Pancreas (tissue), 10 donors: ENCODE measurements at regions not wholly inside any gene's neighbourhood (a gene's known extent, or its start where the extent isn't known, plus 50 kb on each side); places are given as distances from the start of the nearest gene placed in this dataset.
A peak's percentile ranks its signal among the peaks of the same experiment; 100 is the strongest.

Experiments
- ATAC-seq, 4 donors: fragments of 200-7000 bp; cut with Tn5 transposase; one replicate each; pipeline versions ENCODE4 v1.8.0 to v1.9.1; 2020; ENCODE audit warnings: mild to moderate bottlenecking in 4 of 4, moderate library complexity in 4 of 4
- DNase-seq, 6 donors: peaks; one replicate each; pipeline ENCODE4 v3.0.0-alpha.2; 2020
- FAIRE-seq: peaks from 2 replicates; lab custom pipeline; 2012; peaks lifted over from hg19 to GRCh38; lab: Jason Lieb, UNC
- H3K27ac ChIP-seq, 4 donors: fragments of 200-600 bp; sonication (generic); 1 replicate in 3 of 4; 2 replicates in 1 of 4; pipeline versions ENCODE4 v1.5.0 to v1.8.0; 2020
- H3K27me3 ChIP-seq, 4 donors: fragments of 200-600 bp; one replicate each; pipeline ENCODE4 v1.8.0; 2021
- H3K36me3 ChIP-seq, 3 donors: fragments of 200-600 bp; sonication (generic) in 1 of 3; one replicate each; pipeline versions ENCODE4 v1.5.0 to v1.8.0; 2020 to 2021
- H3K4me1 ChIP-seq, 3 donors: fragments of 200-600 bp; one replicate each; pipeline ENCODE4 v1.8.0; 2021
- H3K4me3 ChIP-seq, 4 donors: fragments of 200-600 bp; sonication (generic) in 2 of 4; one replicate each; pipeline versions ENCODE4 v1.5.0 to v1.8.0; 2020 to 2021
- H3K9me3 ChIP-seq, 4 donors: fragments of 200-600 bp; one replicate each; pipeline ENCODE4 v1.8.0; 2021
- CTCF ChIP-seq, 4 donors: fragments of 200-600 bp; sonication (generic) in 3 of 4; IDR thresholded peaks; one replicate each; pipeline versions ENCODE4 v1.5.0 to v1.8.0; 2021; ENCODE audit warnings: antibody characterized with exemption in 4 of 4
- WGBS, 2 donors: extraction: QIAGEN DNeasy Blood & Tissue Kit; methylation state at CpG; one replicate each; pipeline ENCODE4 v1.1.7; 2013; 5-methylcytosine and 5-hydroxymethylcytosine counted together
- intact Hi-C, 3 donors: fragments of 100-400 bp; cut with DNase I; formaldehyde crosslinking; loops; one replicate each; pipeline versions ENCODE4 v1.11.1 to v1.14.2; 2022
- donor health status: healthy with polysubstance abuse.
- donor health status: DM: no; HTN: no; CAD: no; lungs with moderate emphysema.
- donor health status: DM: no; HTN: no; CAD: no.
- donor health status: control.
- donor health status: control.
- donor health status: Bipolar disorder and iron deficiency.
- donor health status: DM: yes; HTN: yes; CAD: no.
- donor health status: DM: no; HTN: no; CAD: no.
- donor health status: DM: no; HTN: no; CAD: no.
- donor health status: DM: yes; HTN: yes; CAD: no.

GRCh38 chr9:75798505-75798904 is 92.0 kb upstream of the PCSK5 start:
- no peak for ATAC-seq

GRCh38 chr9:75803130-75803529 is 87.3 kb upstream of the PCSK5 start:
- no peak overlapping the region for H3K27ac ChIP-seq
- H3K36me3 ChIP-seq: no peaks in the 10 kb centered on the region
- H3K4me3 ChIP-seq: no peak overlapping the region
- no peaks in the 10 kb centered on the region for H3K4me1 ChIP-seq
- H3K27me3 ChIP-seq: no peaks in the 10 kb centered on the region
- DNase-seq (no peak), FAIRE-seq (no peak), ATAC-seq (peak in 1 of 4 donors; percentile 30)
- intact Hi-C loops: no loop called here
- H3K9me3 ChIP-seq: no peaks in the 10 kb centered on the region
- no peak for TF ChIP-seq CTCF (IDR thresholded peaks at IDR 0.05)

More at GRCh38 chr9:75798505-75798904, 92.0 kb upstream of the PCSK5 start:
- Histone ChIP-seq H3K4me1 (no peaks in the 10 kb centered on the region), H3K4me3 (no peak overlapping the region), H3K27ac (no peak overlapping the region), H3K27me3 (no peaks in the 10 kb centered on the region), H3K9me3 (no peaks in the 10 kb centered on the region), H3K36me3 (no peaks in the 10 kb centered on the region)
- WGBS, 2 donors: 63 to 86% methylated on average over 1 of the region's 1 CpG
- FAIRE-seq: no peak
- intact Hi-C loops: no loop called here
- DNase-seq: no peak
- TF ChIP-seq CTCF (IDR thresholded peaks at IDR 0.05): no peak

GRCh38 chr9:75810063-75810462 is 80.4 kb upstream of the PCSK5 start:
- Histone ChIP-seq H3K9me3 (peaks cover 0 to 9% (median 0%) of the 10 kb centered on the region in 4 donors), H3K36me3 (no peaks in the 10 kb centered on the region), H3K27ac (no peak overlapping the region), H3K27me3 (no peaks in the 10 kb centered on the region), H3K4me3 (no peak overlapping the region), H3K4me1 (no peaks in the 10 kb centered on the region)
- 8 to 20% methylated on average over 2 of the region's 2 CpGs for WGBS, 2 donors
- no peak for DNase-seq
- no peak for FAIRE-seq
- no peak for TF ChIP-seq CTCF (IDR thresholded peaks at IDR 0.05)
- intact Hi-C loops: no loop called here
- ATAC-seq: peak in 1 of 4 donors; percentile 34

- no peak for FAIRE-seq
- Histone ChIP-seq H3K36me3 (no peaks in the 10 kb centered on the region), H3K27ac (no peak overlapping the region), H3K27me3 (no peaks in the 10 kb centered on the region), H3K4me1 (no peaks in the 10 kb centered on the region), H3K4me3 (no peak overlapping the region), H3K9me3 (peaks cover 0 to 9% (median 0%) of the 10 kb centered on the region in 4 donors)
- no peak for DNase-seq
- no peak for TF ChIP-seq CTCF (IDR thresholded peaks at IDR 0.05)
- ATAC-seq: no peak
- intact Hi-C loops: no loop called here
Observed at GRCh38 chr9:75811692-75812091, 78.8 kb upstream of the PCSK5 start.

- no peak for FAIRE-seq
- TF ChIP-seq CTCF (IDR thresholded peaks at IDR 0.05): no peak
- H3K36me3 ChIP-seq: no peaks in the 10 kb centered on the region
- no peak overlapping the region for H3K4me3 ChIP-seq
- H3K27ac ChIP-seq: no peak overlapping the region
- 53 to 67% methylated on average over 2 of the region's 2 CpGs for WGBS, 2 donors
- ATAC-seq: no peak
- no peaks in the 10 kb centered on the region for H3K27me3 ChIP-seq
- intact Hi-C loops: no loop called here
- peaks cover 0 to 9% (median 0%) of the 10 kb centered on the region in 4 donors for H3K9me3 ChIP-seq
- DNase-seq: no peak
- H3K4me1 ChIP-seq: no peaks in the 10 kb centered on the region
Observed at GRCh38 chr9:75812141-75812540, 78.3 kb upstream of the PCSK5 start.
